H1 (cell line): ENCODE measurements at regions not wholly inside any gene's neighbourhood (a gene's known extent, or its start where the extent isn't known, plus 50 kb on each side); places are given as distances from the start of the nearest gene placed in this dataset.

Source experiments
- CTCF ChIA-PET: fragments of 300-600 bp; sonication (Branson Sonifier 250); formaldehyde crosslinking; loops from one replicate; lab custom pipeline; 2021; ENCODE audit not compliant: partially characterized antibody; lab: Charles Lee
- POLR2A ChIA-PET: fragments of 300-600 bp; sonication (Branson Sonifier 250); formaldehyde crosslinking; loops from one replicate; lab custom pipeline; 2021; ENCODE audit warnings: inconsistent platforms; ENCODE audit not compliant: partially characterized antibody; lab: Charles Lee
- DNase-seq, 2 experiments: peaks; one replicate each; pipeline versions ENCODE4 v3.0.0 to v3.0.0-alpha.2; 2010 to 2022; ENCODE audit warnings: low spot score in 2 of 2, low read depth in 1 of 2, mixed read lengths in 1 of 2
- FAIRE-seq: peaks from 2 replicates; lab custom pipeline; 2011; peaks lifted over from hg19 to GRCh38; lab: Jason Lieb, UNC
- H2AFZ ChIP-seq: 2 replicates; pipeline ENCODE4 v1.8.1; 2012; ENCODE audit warnings: low read length, inconsistent platforms
- H2AK5ac ChIP-seq: 2 replicates; pipeline ENCODE4 v1.6.1; 2013; ENCODE audit warnings: low read depth, low read length
- H2BK120ac ChIP-seq: replicated peaks from 2 replicates; pipeline ENCODE3; 2013; ENCODE audit warnings: low read depth, low read length, inconsistent platforms
- H2BK12ac ChIP-seq: 2 replicates; pipeline ENCODE4 v1.6.1; 2013; ENCODE audit warnings: low read depth, low read length
- H2BK15ac ChIP-seq: 2 replicates; pipeline ENCODE4 v1.6.1; 2013; ENCODE audit warnings: low read length
- H2BK20ac ChIP-seq: 2 replicates; pipeline ENCODE4 v1.6.1; 2013; ENCODE audit warnings: low read length
- H2BK5ac ChIP-seq: 2 replicates; pipeline ENCODE4 v1.6.1; 2013; ENCODE audit warnings: low read depth, low read length
- H3K14ac ChIP-seq: 2 replicates; pipeline ENCODE4 v1.6.1; 2013; ENCODE audit warnings: inconsistent platforms; ENCODE audit not compliant: insufficient read length
- H3K18ac ChIP-seq: 2 replicates; pipeline ENCODE4 v1.6.1; 2013; ENCODE audit warnings: low read length; ENCODE audit errors: extremely low read depth
- H3K23ac ChIP-seq: 2 replicates; pipeline ENCODE4 v1.6.1; 2013; ENCODE audit warnings: inconsistent platforms; ENCODE audit not compliant: insufficient read length
- H3K23me2 ChIP-seq: 2 replicates; pipeline ENCODE4 v1.6.1; 2013; ENCODE audit warnings: low read depth, low read length
- H3K27ac ChIP-seq: 2 replicates; pipeline ENCODE4 v1.6.1; 2011; ENCODE audit warnings: low read depth, low read length, inconsistent platforms
- H3K27me3 ChIP-seq, 4 experiments: replicated peaks in 1 of 4; 1 replicate in 1 of 4; 2 replicates in 3 of 4; pipeline versions ENCODE4 v1.6.1 to v1.8.1; 2011 to 2013; ENCODE audit warnings: low read length in 3 of 4, mild to moderate bottlenecking in 3 of 4, inconsistent platforms in 2 of 4, mixed read lengths in 2 of 4, moderate library complexity in 1 of 4; ENCODE audit not compliant: control insufficient read depth in 3 of 4, insufficient read depth in 3 of 4; ENCODE audit errors: extremely low read depth in 1 of 4
- H3K36me3 ChIP-seq, 4 experiments: 2 replicates each; pipeline versions ENCODE4 v1.6.1 to v1.8.1; 2011 to 2013; ENCODE audit warnings: mild to moderate bottlenecking in 4 of 4, low read length in 3 of 4, moderate library complexity in 2 of 4, control low read depth in 1 of 4, inconsistent platforms in 1 of 4; ENCODE audit not compliant: insufficient read depth in 4 of 4, control insufficient read depth in 2 of 4
- H3K4ac ChIP-seq: replicated peaks from 2 replicates; pipeline ENCODE3; 2013; ENCODE audit warnings: low read length, low read depth, mixed read lengths, inconsistent platforms; ENCODE audit not compliant: insufficient read length
- H3K4me1 ChIP-seq, 4 experiments: replicated peaks in 1 of 4; 1 replicate in 1 of 4; 2 replicates in 3 of 4; pipeline versions ENCODE4 v1.6.1 to v1.8.1; 2011 to 2013; ENCODE audit warnings: low read length in 3 of 4, inconsistent platforms in 2 of 4, mixed read lengths in 1 of 4; ENCODE audit not compliant: insufficient read depth in 4 of 4, control insufficient read depth in 3 of 4
- H3K4me2 ChIP-seq, 2 experiments: 2 replicates each; pipeline versions ENCODE4 v1.6.1 to v1.8.1; 2011 to 2013; ENCODE audit warnings: low read depth in 2 of 2, low read length in 2 of 2, control low read depth in 1 of 2, inconsistent platforms in 1 of 2, mild to moderate bottlenecking in 1 of 2; ENCODE audit not compliant: insufficient read depth in 1 of 2
- H3K4me3 ChIP-seq, 4 experiments: fragments of 200-600, 300-600 bp in 1 of 4; sonication (generic), shearing (Covaris generic), sonication (Bioruptor Twin) in 1 of 4; 2 replicates each; pipeline versions ENCODE4 v1.5.1 to v1.8.1; 2011 to 2016; ENCODE audit warnings: low read length in 4 of 4, low read depth in 3 of 4, control low read depth in 2 of 4, inconsistent platforms in 2 of 4, mild to moderate bottlenecking in 2 of 4, mixed read lengths in 1 of 4, moderate library complexity in 1 of 4; ENCODE audit not compliant: insufficient read depth in 2 of 4; ENCODE audit errors: extremely low read depth in 1 of 4
- H3K56ac ChIP-seq: replicated peaks from 2 replicates; pipeline ENCODE3; 2013; ENCODE audit warnings: low read depth, mild to moderate bottlenecking, mixed read lengths, low read length, inconsistent platforms; ENCODE audit not compliant: insufficient read length
- H3K79me1 ChIP-seq: 2 replicates; pipeline ENCODE4 v1.6.1; 2013; ENCODE audit warnings: low read depth, low read length, control low read depth
- H3K79me2 ChIP-seq, 2 experiments: 2 replicates each; pipeline versions ENCODE4 v1.6.1 to v1.8.1; 2012 to 2013; ENCODE audit warnings: low read length in 2 of 2, mild to moderate bottlenecking in 2 of 2, inconsistent platforms in 1 of 2; ENCODE audit not compliant: insufficient read depth in 2 of 2, control insufficient read depth in 1 of 2
- H3K9ac ChIP-seq, 4 experiments: replicated peaks in 1 of 4; 1 replicate in 1 of 4; 2 replicates in 3 of 4; pipeline versions ENCODE4 v1.6.1 to v1.8.1; 2011 to 2013; ENCODE audit warnings: low read depth in 3 of 4, low read length in 3 of 4, control low read depth in 2 of 4, mild to moderate bottlenecking in 2 of 4, moderate library complexity in 2 of 4, inconsistent platforms in 1 of 4; ENCODE audit errors: extremely low read depth in 1 of 4
- H3K9me3 ChIP-seq, 2 experiments: 2 replicates each; pipeline versions ENCODE4 v1.6.1 to v1.8.1; 2012 to 2013; ENCODE audit warnings: mild to moderate bottlenecking in 2 of 2, moderate library complexity in 2 of 2, control low read depth in 1 of 2, inconsistent platforms in 1 of 2, low read depth in 1 of 2, low read length in 1 of 2, mixed read lengths in 1 of 2; ENCODE audit not compliant: insufficient read depth in 2 of 2
- H4K20me1 ChIP-seq, 2 experiments: replicated peaks in 1 of 2; 2 replicates each; pipeline versions ENCODE3 to v1.8.1; 2011 to 2013; ENCODE audit warnings: inconsistent platforms in 2 of 2, low read length in 2 of 2, mild to moderate bottlenecking in 1 of 2; ENCODE audit not compliant: insufficient read depth in 2 of 2, control insufficient read depth in 1 of 2
- H4K5ac ChIP-seq: 2 replicates; pipeline ENCODE4 v1.6.1; 2013; ENCODE audit warnings: low read length, low read depth, mixed read lengths, inconsistent platforms; ENCODE audit not compliant: insufficient read length
- H4K8ac ChIP-seq: 2 replicates; pipeline ENCODE4 v1.8.0; 2013; ENCODE audit warnings: mild to moderate bottlenecking, moderate library complexity, low read length, inconsistent platforms; ENCODE audit not compliant: insufficient read depth; ENCODE audit errors: extremely low read depth
- H4K91ac ChIP-seq: replicated peaks from 2 replicates; pipeline ENCODE3; 2013; ENCODE audit warnings: low read length, mixed read lengths, inconsistent platforms; ENCODE audit not compliant: insufficient read length
- BRCA1 ChIP-seq: IDR thresholded peaks from 2 replicates; pipeline ENCODE4 v1.6.1; 2012; ENCODE audit warnings: low read depth, low read length, improper control_type of control experiment
- KDM5A ChIP-seq: fragments of 200-600 bp; IDR thresholded peaks from 2 replicates; pipeline ENCODE4 v1.7.1; 2012; ENCODE audit warnings: mild to moderate bottlenecking, low read length, inconsistent platforms, mixed read lengths
- MAX ChIP-seq: IDR thresholded peaks from 2 replicates; pipeline ENCODE4 v1.6.1; 2012; ENCODE audit warnings: inconsistent platforms
- RXRA ChIP-seq: IDR thresholded peaks from 2 replicates; pipeline ENCODE4 v1.6.1; 2011; ENCODE audit warnings: low read depth, mild to moderate bottlenecking, low read length, moderate library complexity; ENCODE audit not compliant: insufficient read depth
- WGBS, 2 experiments: shearing (Covaris generic) in 1 of 2; methylation state at CpG; one replicate each; pipeline versions ENCODE4 v1.1.6 to v1.1.7; 2013 to 2015; ENCODE audit warnings: low lambda C conversion rate in 2 of 2, mixed read lengths in 2 of 2, inconsistent platforms in 1 of 2, low coverage in 1 of 2, missing lambda C conversion rate in 1 of 2; ENCODE audit not compliant: insufficient replicate concordance in 2 of 2, insufficient coverage in 1 of 2, insufficient read length in 1 of 2; ENCODE audit errors: extremely low coverage in 1 of 2, missing lambda C conversion rate in 1 of 2; 5-methylcytosine and 5-hydroxymethylcytosine counted together
- TF ChIP-seq, protein P1 (sequence below): IDR thresholded peaks from 2 replicates; pipeline ENCODE4 v1.6.1; 2011; ENCODE audit warnings: low read length, improper control_type of control experiment

DNA sequence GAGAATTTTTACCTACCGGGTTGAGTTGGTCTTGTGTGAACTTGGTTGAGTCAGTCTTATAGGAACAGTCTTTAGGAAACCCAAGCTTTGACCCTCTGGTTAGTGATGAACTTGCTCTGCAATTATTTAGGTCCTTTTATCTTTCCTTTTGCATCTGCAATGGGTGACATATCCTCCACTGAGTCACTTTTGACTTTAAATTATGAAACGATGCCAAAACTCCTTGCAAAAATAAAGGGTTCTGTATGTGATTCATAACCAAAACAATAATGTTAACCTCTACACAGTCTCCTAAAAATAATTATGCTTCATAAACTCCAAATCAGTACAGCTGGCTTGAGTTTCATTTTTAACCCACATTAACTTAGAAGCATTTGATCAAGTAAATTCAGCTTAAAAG, 979.4 kb downstream of the GALC start:
- Histone ChIP-seq H3K23ac (no peak overlapping the region), H3K4ac (no peak overlapping the region), H4K8ac (no peak overlapping the region), H3K14ac (no peak overlapping the region), H3K4me1 (no peaks in the 10 kb centered on the region), H3K36me3 (no peaks in the 10 kb centered on the region), H2BK5ac (no peak overlapping the region), H2BK120ac (no peak overlapping the region), H3K9ac (no peak overlapping the region), H3K18ac (no peak overlapping the region), H2BK20ac (no peak overlapping the region), H3K9me3 (no peaks in the 10 kb centered on the region), H2AK5ac (no peak overlapping the region), H3K27me3 (0 out of 7 replicates have a peak, but pooled peaks cover 0 to 2% (median 0%) of the 10 kb centered on the region in 4 experiments), H4K91ac (no peak overlapping the region), H2BK15ac (no peak overlapping the region), H3K79me2 (no peaks in the 10 kb centered on the region), H3K4me3 (no peak overlapping the region), H3K4me2 (no peak overlapping the region), H3K27ac (no peak overlapping the region), H2AFZ (no peak overlapping the region), H4K5ac (no peak overlapping the region), H3K23me2 (no peaks in the 10 kb centered on the region), H2BK12ac (no peak overlapping the region), H3K56ac (no peak overlapping the region), H3K79me1 (no peaks in the 10 kb centered on the region), H4K20me1 (no peaks in the 10 kb centered on the region)
- ChIA-PET POLR2A (no interaction called here), CTCF (interaction anchor here (0.7 to 1.4 kb wide), 4 partner anchors 19 to 83 kb away, joined by 3 to 4 read pairs (median 3); no protein-coding TSS in a partner anchor)
- FAIRE-seq: no peak
- no peak for DNase-seq
- TF ChIP-seq, protein P1, sequence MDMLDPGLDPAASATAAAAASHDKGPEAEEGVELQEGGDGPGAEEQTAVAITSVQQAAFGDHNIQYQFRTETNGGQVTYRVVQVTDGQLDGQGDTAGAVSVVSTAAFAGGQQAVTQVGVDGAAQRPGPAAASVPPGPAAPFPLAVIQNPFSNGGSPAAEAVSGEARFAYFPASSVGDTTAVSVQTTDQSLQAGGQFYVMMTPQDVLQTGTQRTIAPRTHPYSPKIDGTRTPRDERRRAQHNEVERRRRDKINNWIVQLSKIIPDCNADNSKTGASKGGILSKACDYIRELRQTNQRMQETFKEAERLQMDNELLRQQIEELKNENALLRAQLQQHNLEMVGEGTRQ: no peak
- TF ChIP-seq KDM5A (no peak), BRCA1 (no peak), MAX (no peak), RXRA (no peak)
- 97% methylated on average over 2 of the region's 2 CpGs; no CpG with 5 or more reads in 1 of the 2 experiments for WGBS, 2 experiments
